DMS79 treated with DMSO at 0.1 percent for 48 hours (cell line): ENCODE measurements at regions not wholly inside any gene's neighbourhood (a gene's known extent, or its start where the extent isn't known, plus 50 kb on each side); places are given as distances from the start of the nearest gene placed in this dataset.
"Not testable (repeated sequence)": the region's sequence is repeated elsewhere in the genome, so short reads cannot be mapped to it uniquely, and the experiment has no call there.

Experiments used
- DNase-seq: peaks from one replicate; lab custom pipeline; 2025; lab: John Stamatoyannopoulos, UW

- DNase-seq, result no peak
Measured at GRCh38 chr10:108082596-108082995, 918.1 kb upstream of the SORCS1 start.

GRCh38 chr10:108078263-108078662, 913.8 kb upstream of the SORCS1 start:
- DNase-seq, result no peak

GRCh38 chr10:108072466-108072865, 908.0 kb upstream of the SORCS1 start:
- DNase-seq, result no peak

GRCh38 chr10:108070789-108071188, 906.3 kb upstream of the SORCS1 start:
- no peak for DNase-seq

GRCh38 chr10:108069096-108069495, 904.6 kb upstream of the SORCS1 start:
- no peak for DNase-seq

GRCh38 chr10:108064746-108065260, 900.3 kb upstream of the SORCS1 start:
- no peak for DNase-seq

- DNase-seq, result no peak
Measured at GRCh38 chr10:108060246-108060645, 895.7 kb upstream of the SORCS1 start.

GRCh38 chr10:108055506-108055905, 891.0 kb upstream of the SORCS1 start:
- no peak for DNase-seq

GRCh38 chr10:108052981-108053380, 888.5 kb upstream of the SORCS1 start:
- DNase-seq, result no peak

- DNase-seq, result no peak
Measured at GRCh38 chr10:108051218-108051617, 886.7 kb upstream of the SORCS1 start.

GRCh38 chr10:108050626-108051025, 886.1 kb upstream of the SORCS1 start:
- DNase-seq, result no peak

- DNase-seq, result no peak
Measured at GRCh38 chr10:108049668-108050067, 885.2 kb upstream of the SORCS1 start.

- DNase-seq, result no peak
Measured at GRCh38 chr10:108048898-108049297, 884.4 kb upstream of the SORCS1 start.

- no peak for DNase-seq
Measured at GRCh38 chr10:108039821-108040584, 875.5 kb upstream of the SORCS1 start.

GRCh38 chr10:108037061-108037460, 872.6 kb upstream of the SORCS1 start:
- DNase-seq, result no peak

GRCh38 chr10:108036265-108036664, 871.8 kb upstream of the SORCS1 start:
- no peak for DNase-seq

GRCh38 chr10:108034829-108035228, 870.3 kb upstream of the SORCS1 start:
- DNase-seq, result no peak

- not testable (repeated sequence) for DNase-seq
Measured at GRCh38 chr10:108033518-108033917, 869.0 kb upstream of the SORCS1 start.

GRCh38 chr10:108031505-108031904, 867.0 kb upstream of the SORCS1 start:
- DNase-seq, result no peak

- no peak for DNase-seq
Measured at GRCh38 chr10:108014902-108015177, 850.3 kb upstream of the SORCS1 start.

GRCh38 chr10:108014145-108014901, 849.8 kb upstream of the SORCS1 start:
- no peak for DNase-seq

GRCh38 chr10:108005627-108006026, 841.1 kb upstream of the SORCS1 start:
- no peak for DNase-seq

GRCh38 chr10:108003576-108003975, 839.1 kb upstream of the SORCS1 start:
- DNase-seq, result no peak
